Fibroblast of villous mesenchyme (primary cell): ENCODE measurements at regions not wholly inside any gene's neighbourhood (a gene's known extent, or its start where the extent isn't known, plus 50 kb on each side); places are given as distances from the start of the nearest gene placed in this dataset.
A peak's percentile ranks its signal among the peaks of the same experiment; 100 is the strongest.
"Not testable (repeated sequence)": the region's sequence is repeated elsewhere in the genome, so short reads cannot be mapped to it uniquely, and the experiment has no call there.

Experiments
- DNase-seq: peaks from one replicate; pipeline ENCODE4 v3.0.0-alpha.2; 2010; ENCODE audit warnings: low read depth
- H3K4me3 ChIP-seq: 2 replicates; pipeline ENCODE4 v1.5.1; 2011; ENCODE audit warnings: low read depth, mild to moderate bottlenecking, low read length
- TF ChIP-seq, protein P1 (sequence below): IDR thresholded peaks from 2 replicates; pipeline ENCODE4 v1.5.1; 2012; ENCODE audit warnings: low read depth, mild to moderate bottlenecking, low read length; ENCODE audit not compliant: insufficient read depth

DNA sequence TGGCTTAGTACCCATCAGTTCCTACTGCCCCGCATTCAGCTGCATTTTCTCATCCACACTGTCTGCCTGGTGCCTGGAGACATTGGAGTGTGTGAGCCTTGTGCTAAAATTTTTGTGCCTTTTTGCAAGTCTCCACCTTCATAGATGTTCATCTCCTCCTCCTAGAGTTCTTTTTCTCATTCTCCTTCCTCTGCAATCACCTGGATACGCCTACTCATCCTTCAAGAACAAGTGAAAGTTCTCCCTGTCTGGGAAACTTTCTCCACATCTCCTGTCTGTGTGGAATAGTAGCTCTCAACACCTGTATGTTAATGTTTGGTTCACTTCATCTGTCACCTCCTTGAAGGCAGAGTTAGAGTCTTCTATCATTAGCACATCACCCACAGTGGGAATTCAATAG, 125.7 kb upstream of the FBXL17 start:
- no peak for DNase-seq
- H3K4me3 ChIP-seq = no peak overlapping the region
- TF ChIP-seq, protein P1, sequence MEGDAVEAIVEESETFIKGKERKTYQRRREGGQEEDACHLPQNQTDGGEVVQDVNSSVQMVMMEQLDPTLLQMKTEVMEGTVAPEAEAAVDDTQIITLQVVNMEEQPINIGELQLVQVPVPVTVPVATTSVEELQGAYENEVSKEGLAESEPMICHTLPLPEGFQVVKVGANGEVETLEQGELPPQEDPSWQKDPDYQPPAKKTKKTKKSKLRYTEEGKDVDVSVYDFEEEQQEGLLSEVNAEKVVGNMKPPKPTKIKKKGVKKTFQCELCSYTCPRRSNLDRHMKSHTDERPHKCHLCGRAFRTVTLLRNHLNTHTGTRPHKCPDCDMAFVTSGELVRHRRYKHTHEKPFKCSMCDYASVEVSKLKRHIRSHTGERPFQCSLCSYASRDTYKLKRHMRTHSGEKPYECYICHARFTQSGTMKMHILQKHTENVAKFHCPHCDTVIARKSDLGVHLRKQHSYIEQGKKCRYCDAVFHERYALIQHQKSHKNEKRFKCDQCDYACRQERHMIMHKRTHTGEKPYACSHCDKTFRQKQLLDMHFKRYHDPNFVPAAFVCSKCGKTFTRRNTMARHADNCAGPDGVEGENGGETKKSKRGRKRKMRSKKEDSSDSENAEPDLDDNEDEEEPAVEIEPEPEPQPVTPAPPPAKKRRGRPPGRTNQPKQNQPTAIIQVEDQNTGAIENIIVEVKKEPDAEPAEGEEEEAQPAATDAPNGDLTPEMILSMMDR = no peak

DNA sequence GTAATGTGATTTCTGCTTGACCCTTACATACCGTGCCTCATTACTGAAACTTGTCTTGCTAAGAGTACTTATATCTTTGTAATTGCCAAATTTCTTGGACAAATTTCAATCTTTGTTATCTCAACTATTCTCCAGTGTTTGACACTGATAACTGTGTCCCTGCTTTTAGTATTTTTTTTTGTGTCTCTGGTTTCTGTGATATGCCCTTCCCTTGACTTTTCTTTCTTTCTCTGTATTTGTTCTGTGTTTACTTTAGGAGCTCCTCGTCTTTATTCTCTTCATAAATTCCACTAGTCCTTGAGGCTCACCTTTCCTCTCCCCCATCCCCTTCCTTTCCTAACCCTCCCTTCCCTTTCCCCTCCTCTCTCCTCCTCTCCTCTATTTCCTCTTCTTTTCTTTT, 123.7 kb upstream of the FBXL17 start:
- TF ChIP-seq, protein P1 = no peak
- H3K4me3 ChIP-seq = no peak overlapping the region
- no peak for DNase-seq

DNA sequence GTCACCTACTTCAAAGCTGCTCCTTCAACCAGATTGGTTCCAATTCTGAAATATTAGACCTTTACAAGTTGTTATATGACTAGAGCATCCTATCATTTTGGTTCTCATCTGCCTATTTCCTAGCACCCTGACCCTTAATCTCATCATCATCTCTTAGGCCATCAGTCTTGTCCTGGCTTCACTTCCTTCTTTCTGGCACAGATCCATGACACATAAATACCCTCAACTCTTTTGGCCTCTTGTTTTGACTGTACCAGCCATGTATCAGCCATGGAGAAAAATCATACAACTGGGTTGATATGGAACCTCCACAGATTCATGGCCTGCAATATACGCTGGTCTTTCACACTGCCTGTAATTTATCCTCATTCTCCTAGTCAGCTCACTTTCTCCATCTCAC, 123.1 kb upstream of the FBXL17 start:
- no peak overlapping the region for H3K4me3 ChIP-seq
- no peak for DNase-seq
- TF ChIP-seq, protein P1 = no peak

DNA sequence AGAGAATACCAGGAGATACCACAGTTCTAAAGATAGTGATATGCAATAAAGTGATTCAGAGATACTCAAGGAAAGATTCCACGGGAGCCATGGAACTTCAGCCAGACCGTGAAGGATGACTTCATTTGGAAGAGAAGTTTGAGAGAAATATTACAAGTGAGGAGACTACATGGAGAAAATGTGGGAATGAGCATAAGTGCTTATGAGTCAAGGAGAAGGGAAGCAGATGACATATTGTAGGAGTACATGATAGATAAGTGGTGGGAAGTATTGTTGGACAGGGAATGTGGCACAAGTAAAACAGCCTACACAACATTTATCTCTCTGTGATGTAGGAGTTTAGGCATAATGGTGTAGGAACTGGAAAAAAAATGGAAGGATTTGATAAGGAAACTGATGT, 122.1 kb upstream of the FBXL17 start:
- no peak overlapping the region for H3K4me3 ChIP-seq
- no peak for DNase-seq
- TF ChIP-seq, protein P1 = no peak

DNA sequence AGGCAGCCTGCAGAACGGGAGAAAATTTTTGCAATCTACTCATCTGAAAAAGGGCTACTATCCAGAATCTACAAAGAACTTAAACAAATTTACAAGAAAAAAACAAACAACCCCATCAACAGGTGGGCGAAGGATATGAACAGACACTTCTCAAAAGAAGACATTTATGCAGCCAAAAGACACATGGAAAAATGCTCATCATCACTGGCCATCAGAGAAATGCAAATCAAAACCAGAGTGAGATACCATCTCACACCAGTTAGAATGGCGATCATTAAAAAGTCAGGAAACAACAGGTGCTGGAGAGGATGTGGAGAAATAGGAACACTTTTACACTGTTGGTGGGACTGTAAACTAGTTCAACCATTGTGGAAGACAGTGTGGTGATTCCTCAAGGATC, 113.7 kb upstream of the FBXL17 start:
- not testable (repeated sequence) for DNase-seq, H3K4me3 ChIP-seq

DNA sequence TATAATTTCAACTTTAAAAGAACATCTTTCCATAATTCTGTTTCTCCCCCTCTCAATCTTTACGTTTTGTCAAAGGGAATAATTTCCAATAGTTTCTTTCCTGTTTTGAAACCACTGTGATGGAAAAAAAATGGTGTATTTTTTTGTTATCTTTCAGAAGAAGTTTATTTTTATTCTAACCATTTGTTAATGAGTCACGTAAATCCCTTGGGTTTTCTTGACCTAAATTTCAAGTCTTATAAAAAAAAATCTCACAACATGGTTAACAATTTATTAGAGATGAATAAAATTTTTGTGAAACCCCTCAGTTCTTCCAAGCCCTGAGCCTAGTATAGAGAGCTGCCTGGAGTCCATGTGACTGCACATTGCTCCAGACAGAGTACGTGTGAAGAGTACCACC, 106.1 kb upstream of the FBXL17 start:
- H3K4me3 ChIP-seq = no peak overlapping the region
- TF ChIP-seq, protein P1 = no peak
- no peak for DNase-seq

DNA sequence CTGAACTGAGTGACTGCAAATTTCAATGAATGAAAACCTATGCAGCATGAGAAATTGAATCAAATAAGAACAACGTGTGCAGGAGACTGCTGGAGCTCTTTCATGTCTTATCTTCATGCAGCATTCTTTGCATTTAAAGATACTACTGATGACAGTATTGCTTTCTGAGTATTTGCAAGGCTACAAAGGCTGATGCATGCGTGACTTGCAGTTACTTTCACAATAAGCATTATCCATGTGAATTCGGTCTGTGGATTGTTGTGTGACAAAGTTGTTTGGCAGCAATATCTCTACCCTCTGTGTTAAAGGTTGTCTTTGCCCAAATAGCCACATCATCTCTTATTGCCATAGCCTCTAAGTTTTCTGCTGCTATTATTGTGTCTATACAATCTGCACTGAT, 102.1 kb upstream of the FBXL17 start:
- no peak for DNase-seq
- TF ChIP-seq, protein P1 = no peak
- no peak overlapping the region for H3K4me3 ChIP-seq

DNA sequence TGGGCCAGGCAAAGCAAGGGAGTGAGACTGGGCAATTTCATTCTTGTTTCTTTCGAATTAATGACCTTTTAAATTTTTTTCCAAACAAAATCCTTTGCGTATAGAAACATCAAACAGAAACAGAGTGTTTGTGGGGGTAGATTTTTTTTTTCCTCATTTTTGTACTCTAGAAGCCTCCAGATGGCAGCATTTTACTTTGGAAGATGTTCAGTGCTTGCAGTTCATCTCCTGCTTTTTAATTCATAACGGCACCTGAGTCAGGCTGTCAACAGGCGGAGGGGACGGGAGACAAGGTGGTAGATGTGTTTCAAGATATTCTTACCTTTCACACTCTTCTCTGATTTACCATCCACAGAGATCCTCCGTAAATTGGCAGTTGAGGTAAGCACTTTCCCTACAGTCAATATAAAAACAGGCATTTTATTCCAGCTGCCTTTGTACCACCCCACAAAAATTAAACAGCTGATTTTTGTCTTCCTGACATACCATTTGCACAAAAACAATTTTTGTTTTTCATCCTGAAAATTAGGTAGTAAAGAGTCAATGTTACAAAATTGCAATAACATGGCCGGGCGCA, 99.5 kb upstream of the FBXL17 start:
- TF ChIP-seq, protein P1 = peak; percentile 57
- H3K4me3 ChIP-seq = no peak overlapping the region
- DNase-seq = peak; percentile 51
